ENCODE measurements at regions not wholly inside any gene's neighbourhood (a gene's known extent, or its start where the extent isn't known, plus 50 kb on each side); places are given as distances from the start of the nearest gene placed in this dataset.

DNA sequence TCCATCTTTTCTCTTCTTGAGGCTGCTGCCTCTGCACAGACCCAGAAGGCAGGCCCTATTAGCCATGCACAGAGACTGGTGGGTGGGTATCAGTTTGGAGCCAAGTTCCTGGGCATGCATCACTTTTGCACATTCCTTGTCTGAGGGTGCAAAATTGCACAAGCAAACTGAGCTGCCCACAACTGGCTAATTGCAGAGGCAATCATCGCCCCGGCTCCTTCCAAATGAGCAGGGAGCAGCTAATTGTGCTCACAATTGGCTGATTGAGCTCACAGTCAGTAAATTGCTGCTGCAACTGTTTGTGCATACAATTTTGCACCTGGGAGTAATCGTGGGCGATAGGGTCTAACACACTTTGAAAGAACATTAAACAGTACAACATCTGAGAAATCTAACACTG is 511.4 kb downstream of the DHX35 start:
- Histone ChIP-seq H3K4me3 (no peak overlapping the region), H3K27ac (no peak overlapping the region), H3K9me3 (no peaks in the 10 kb centered on the region), H3K4me1 (no peaks in the 10 kb centered on the region), H3K27me3 (no peaks in the 10 kb centered on the region), H3K36me3 (no peaks in the 10 kb centered on the region)
- ATAC-seq (no peak), DNase-seq (no peak)
- 90 to 92% methylated on average over 4 of the region's 4 CpGs for WGBS, 2 donors
- TF ChIP-seq, protein P1, sequence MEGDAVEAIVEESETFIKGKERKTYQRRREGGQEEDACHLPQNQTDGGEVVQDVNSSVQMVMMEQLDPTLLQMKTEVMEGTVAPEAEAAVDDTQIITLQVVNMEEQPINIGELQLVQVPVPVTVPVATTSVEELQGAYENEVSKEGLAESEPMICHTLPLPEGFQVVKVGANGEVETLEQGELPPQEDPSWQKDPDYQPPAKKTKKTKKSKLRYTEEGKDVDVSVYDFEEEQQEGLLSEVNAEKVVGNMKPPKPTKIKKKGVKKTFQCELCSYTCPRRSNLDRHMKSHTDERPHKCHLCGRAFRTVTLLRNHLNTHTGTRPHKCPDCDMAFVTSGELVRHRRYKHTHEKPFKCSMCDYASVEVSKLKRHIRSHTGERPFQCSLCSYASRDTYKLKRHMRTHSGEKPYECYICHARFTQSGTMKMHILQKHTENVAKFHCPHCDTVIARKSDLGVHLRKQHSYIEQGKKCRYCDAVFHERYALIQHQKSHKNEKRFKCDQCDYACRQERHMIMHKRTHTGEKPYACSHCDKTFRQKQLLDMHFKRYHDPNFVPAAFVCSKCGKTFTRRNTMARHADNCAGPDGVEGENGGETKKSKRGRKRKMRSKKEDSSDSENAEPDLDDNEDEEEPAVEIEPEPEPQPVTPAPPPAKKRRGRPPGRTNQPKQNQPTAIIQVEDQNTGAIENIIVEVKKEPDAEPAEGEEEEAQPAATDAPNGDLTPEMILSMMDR (IDR thresholded peaks at IDR 0.05), result no peak
- intact Hi-C loops (cut with DNase I), result no loop called here

DNA sequence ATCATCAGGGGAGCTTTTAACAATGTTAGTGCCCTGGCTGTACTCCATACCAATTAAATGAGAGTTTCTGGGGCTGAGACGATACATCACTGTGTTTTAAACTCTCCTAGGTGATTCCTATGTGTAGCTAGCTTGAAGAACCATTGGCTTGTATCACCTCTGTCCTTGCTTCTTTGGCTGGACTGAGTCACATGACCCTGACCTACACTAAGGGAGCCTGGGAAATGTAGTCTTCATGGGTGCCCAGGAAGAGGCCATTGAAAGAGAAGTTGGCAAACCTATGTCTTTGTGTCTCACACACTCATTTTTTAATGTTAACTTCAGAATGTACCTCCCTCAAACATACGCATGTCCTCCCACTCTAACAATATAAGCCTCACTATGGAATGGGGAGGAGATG is 506.6 kb downstream of the DHX35 start:
- H3K9me3 ChIP-seq, result peaks cover 0 to 5% (median 0%) of the 10 kb centered on the region in 11 donors
- no peak overlapping the region for H3K4me3 ChIP-seq
- TF ChIP-seq, protein P1 (IDR thresholded peaks at IDR 0.05), result no peak
- H3K36me3 ChIP-seq, result no peaks in the 10 kb centered on the region
- intact Hi-C loops (cut with DNase I), result no loop called here
- H3K27me3 ChIP-seq, result no peaks in the 10 kb centered on the region
- DNase-seq (no peak), ATAC-seq (no peak)
- H3K27ac ChIP-seq, result no peak overlapping the region
- 88 to 91% methylated on average over 2 of the region's 2 CpGs for WGBS, 2 donors
- H3K4me1 ChIP-seq, result no peaks in the 10 kb centered on the region

GRCh38 chr20:39464238-39464637 is 502.1 kb downstream of the DHX35 start:
- ATAC-seq (no peak), DNase-seq (no peak)
- Histone ChIP-seq H3K9me3 (peaks cover 0 to 5% (median 0%) of the 10 kb centered on the region in 11 donors), H3K36me3 (no peaks in the 10 kb centered on the region), H3K27me3 (no peaks in the 10 kb centered on the region), H3K27ac (no peak overlapping the region), H3K4me3 (no peak overlapping the region), H3K4me1 (no peaks in the 10 kb centered on the region)
- 75 to 85% methylated on average over 1 of the region's 1 CpG for WGBS, 2 donors
- TF ChIP-seq, protein P1 (IDR thresholded peaks at IDR 0.05), result no peak
- intact Hi-C loops (cut with DNase I), result no loop called here

GRCh38 chr20:39462416-39462945 is 500.3 kb downstream of the DHX35 start:
- no peaks in the 10 kb centered on the region for H3K27me3 ChIP-seq
- DNase-seq (no peak), ATAC-seq (no peak)
- intact Hi-C loops (cut with DNase I), result no loop called here
- no peaks in the 10 kb centered on the region for H3K4me1 ChIP-seq
- no peak overlapping the region for H3K4me3 ChIP-seq
- 61 to 71% methylated on average over 5 of the region's 5 CpGs for WGBS, 2 donors
- no peaks in the 10 kb centered on the region for H3K36me3 ChIP-seq
- H3K9me3 ChIP-seq, result peaks cover 0 to 5% (median 0%) of the 10 kb centered on the region in 11 donors
- H3K27ac ChIP-seq, result no peak overlapping the region
- TF ChIP-seq, protein P1 (IDR thresholded peaks at IDR 0.05), result no peak
